Transverse colon (tissue), 4 donors: ENCODE measurements at regions not wholly inside any gene's neighbourhood (a gene's known extent, or its start where the extent isn't known, plus 50 kb on each side); places are given as distances from the start of the nearest gene placed in this dataset.

Experiments used
- CTCF ChIP-seq, 5 experiments: fragments of 200-600 bp in 3 of 5; fragments of 450-650 bp in 2 of 5; sonication (generic) in 3 of 5; IDR thresholded peaks; 1 replicate in 2 of 5; 2 replicates in 3 of 5; pipeline ENCODE4 v1.5.1; 2016 to 2017; ENCODE audit warnings: antibody characterized with exemption in 5 of 5, inconsistent platforms in 3 of 5, mild to moderate bottlenecking in 2 of 5, moderate library complexity in 1 of 5
- EP300 ChIP-seq: sonication (generic); formaldehyde crosslinking; IDR thresholded peaks from one replicate; pipeline ENCODE4 v1.6.1; 2017; ENCODE audit warnings: antibody characterized with exemption, low read depth
- POLR2AphosphoS5 ChIP-seq, 3 donors: sonication (generic); formaldehyde crosslinking; IDR thresholded peaks; one replicate each; pipeline ENCODE4 v1.6.1; 2016; ENCODE audit warnings: antibody characterized with exemption in 3 of 3

DNA sequence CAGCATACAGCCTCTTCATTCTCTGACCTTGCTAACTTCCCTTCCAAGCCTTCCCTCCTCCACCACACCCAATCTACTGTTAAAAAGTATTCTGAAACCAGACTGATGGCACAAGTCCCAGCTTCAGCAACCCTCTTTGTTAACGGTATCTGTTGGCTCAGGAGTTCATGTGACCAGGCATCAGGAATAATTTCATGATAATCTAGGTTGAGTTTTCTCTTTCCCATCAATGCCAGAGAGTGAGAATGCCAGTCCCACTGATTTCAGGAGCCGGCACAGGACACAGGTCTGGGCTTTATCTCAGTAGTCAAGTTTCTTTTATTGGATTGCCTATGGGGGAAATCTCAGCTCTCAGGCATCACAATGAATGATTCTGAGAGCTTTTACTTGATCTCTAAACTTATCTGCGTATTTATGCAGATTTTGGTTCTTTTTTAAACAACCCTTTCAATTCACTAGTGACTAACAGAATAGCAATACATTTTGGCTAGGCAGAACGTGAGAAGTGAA is 231.0 kb upstream of the LYZL1 start:
- TF ChIP-seq POLR2AphosphoS5 (IDR thresholded peaks at IDR 0.05) (no peak), CTCF (IDR thresholded peaks at IDR 0.05) (no peak), EP300 (no peak)
